ENCODE measurements at regions not wholly inside any gene's neighbourhood (a gene's known extent, or its start where the extent isn't known, plus 50 kb on each side); places are given as distances from the start of the nearest gene placed in this dataset.
A peak's percentile ranks its signal among the peaks of the same experiment; 100 is the strongest.

DNA sequence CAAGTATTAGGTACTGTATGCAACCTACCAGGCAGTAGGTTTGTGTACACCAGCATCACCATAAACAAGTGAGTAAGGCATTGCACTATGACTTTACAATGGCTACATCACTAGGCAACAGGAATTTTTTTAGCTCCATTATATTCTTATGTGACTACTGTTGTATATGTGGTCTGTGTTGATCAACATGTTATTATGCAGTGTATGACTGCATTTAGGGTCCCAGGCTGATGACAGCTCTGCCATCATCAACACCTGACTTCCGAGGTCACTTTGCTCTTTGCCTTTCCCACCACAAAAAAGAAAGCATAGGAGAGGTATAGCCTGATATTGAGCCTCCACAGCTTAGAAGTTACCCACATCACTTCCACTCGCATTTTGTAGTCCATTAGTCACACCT is 217.5 kb upstream of the PELI2 start:
- H2AFZ ChIP-seq (ENCODE audit: low read length), result no peak overlapping the region
- no peak overlapping the region for H3K4me3 ChIP-seq (replicated peaks in 1 of 4; ENCODE audit: control extremely low read depth in 1 of 4, insufficient read depth in 1 of 4, low read depth in 3 of 4, low read length in 4 of 4)
- H3K79me2 ChIP-seq (ENCODE audit: control insufficient read depth, insufficient read depth, low read length), result no peaks in the 10 kb centered on the region
- no peak overlapping the region for H3K4me2 ChIP-seq (ENCODE audit: extremely low read depth, insufficient read depth, low read length)
- no peaks in the 10 kb centered on the region for H3K27me3 ChIP-seq (ENCODE audit: control insufficient read depth, insufficient read depth, low read length)
- no peaks in the 10 kb centered on the region for H3K4me1 ChIP-seq (ENCODE audit: control insufficient read depth, extremely low read depth, insufficient read depth, low read length)
- H3K36me3 ChIP-seq (ENCODE audit: control insufficient read depth, insufficient read depth, low read length), result no peaks in the 10 kb centered on the region
- no peak overlapping the region for H3K27ac ChIP-seq (ENCODE audit: insufficient read depth, low read length)
- no peak for DNase-seq (ENCODE audit: low read depth in 2 of 2)
- no peaks in the 10 kb centered on the region for H3K9me3 ChIP-seq (ENCODE audit: control insufficient read depth, insufficient read depth, low read depth, low read length)
- no peaks in the 10 kb centered on the region for H4K20me1 ChIP-seq (ENCODE audit: control insufficient read depth, extremely low read depth, insufficient read depth, low read length)
- no peak overlapping the region for H3K9ac ChIP-seq (ENCODE audit: insufficient read depth, low read length)
- TF ChIP-seq EZH2 (IDR thresholded peaks at IDR 0.05; ENCODE audit: low read length, missing control alignments), result no peak
- TF ChIP-seq, protein P1, sequence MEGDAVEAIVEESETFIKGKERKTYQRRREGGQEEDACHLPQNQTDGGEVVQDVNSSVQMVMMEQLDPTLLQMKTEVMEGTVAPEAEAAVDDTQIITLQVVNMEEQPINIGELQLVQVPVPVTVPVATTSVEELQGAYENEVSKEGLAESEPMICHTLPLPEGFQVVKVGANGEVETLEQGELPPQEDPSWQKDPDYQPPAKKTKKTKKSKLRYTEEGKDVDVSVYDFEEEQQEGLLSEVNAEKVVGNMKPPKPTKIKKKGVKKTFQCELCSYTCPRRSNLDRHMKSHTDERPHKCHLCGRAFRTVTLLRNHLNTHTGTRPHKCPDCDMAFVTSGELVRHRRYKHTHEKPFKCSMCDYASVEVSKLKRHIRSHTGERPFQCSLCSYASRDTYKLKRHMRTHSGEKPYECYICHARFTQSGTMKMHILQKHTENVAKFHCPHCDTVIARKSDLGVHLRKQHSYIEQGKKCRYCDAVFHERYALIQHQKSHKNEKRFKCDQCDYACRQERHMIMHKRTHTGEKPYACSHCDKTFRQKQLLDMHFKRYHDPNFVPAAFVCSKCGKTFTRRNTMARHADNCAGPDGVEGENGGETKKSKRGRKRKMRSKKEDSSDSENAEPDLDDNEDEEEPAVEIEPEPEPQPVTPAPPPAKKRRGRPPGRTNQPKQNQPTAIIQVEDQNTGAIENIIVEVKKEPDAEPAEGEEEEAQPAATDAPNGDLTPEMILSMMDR (conservative IDR thresholded peaks at IDR 0.05 in 1 of 2, IDR thresholded peaks at IDR 0.05 in 1 of 2; ENCODE audit: low read depth in 1 of 2, low read length in 2 of 2), result no peak

DNA sequence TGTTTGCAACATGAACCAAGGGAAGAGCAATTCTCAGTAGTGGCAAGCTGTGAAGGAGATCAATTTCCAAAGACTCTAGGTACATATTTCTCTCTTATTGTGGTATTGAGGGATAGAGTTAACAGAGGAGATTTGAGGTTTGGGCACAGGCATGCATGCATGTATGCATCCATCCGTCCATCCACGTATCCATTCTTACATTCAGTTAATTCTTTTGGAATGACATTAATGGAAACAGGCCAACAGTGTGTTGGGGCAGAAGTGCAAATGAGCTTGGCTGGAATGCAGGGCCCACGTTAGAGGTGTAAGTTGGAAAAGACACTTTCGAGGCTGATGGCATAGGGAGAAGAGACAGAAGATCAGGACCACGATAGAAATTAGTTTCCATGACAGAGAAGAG is 216.9 kb upstream of the PELI2 start:
- H3K27ac ChIP-seq (ENCODE audit: insufficient read depth, low read length), result no peak overlapping the region
- no peaks in the 10 kb centered on the region for H3K36me3 ChIP-seq (ENCODE audit: control insufficient read depth, insufficient read depth, low read length)
- no peaks in the 10 kb centered on the region for H3K9me3 ChIP-seq (ENCODE audit: control insufficient read depth, insufficient read depth, low read depth, low read length)
- no peaks in the 10 kb centered on the region for H3K4me1 ChIP-seq (ENCODE audit: control insufficient read depth, extremely low read depth, insufficient read depth, low read length)
- H4K20me1 ChIP-seq (ENCODE audit: control insufficient read depth, extremely low read depth, insufficient read depth, low read length), result no peaks in the 10 kb centered on the region
- no peak overlapping the region for H2AFZ ChIP-seq (ENCODE audit: low read length)
- peak in 1 of 2 donors; percentile 56 for DNase-seq (ENCODE audit: low read depth in 2 of 2)
- no peak overlapping the region for H3K4me2 ChIP-seq (ENCODE audit: extremely low read depth, insufficient read depth, low read length)
- H3K79me2 ChIP-seq (ENCODE audit: control insufficient read depth, insufficient read depth, low read length), result no peaks in the 10 kb centered on the region
- H3K27me3 ChIP-seq (ENCODE audit: control insufficient read depth, insufficient read depth, low read length), result peaks cover 2% of the 10 kb centered on the region
- no peak overlapping the region for H3K4me3 ChIP-seq (replicated peaks in 1 of 4; ENCODE audit: control extremely low read depth in 1 of 4, insufficient read depth in 1 of 4, low read depth in 3 of 4, low read length in 4 of 4)
- no peak overlapping the region for H3K9ac ChIP-seq (ENCODE audit: insufficient read depth, low read length)
- TF ChIP-seq, protein P1 (conservative IDR thresholded peaks at IDR 0.05 in 1 of 2, IDR thresholded peaks at IDR 0.05 in 1 of 2; ENCODE audit: low read depth in 1 of 2, low read length in 2 of 2), result no peak
- TF ChIP-seq EZH2 (IDR thresholded peaks at IDR 0.05; ENCODE audit: low read length, missing control alignments), result no peak

DNA sequence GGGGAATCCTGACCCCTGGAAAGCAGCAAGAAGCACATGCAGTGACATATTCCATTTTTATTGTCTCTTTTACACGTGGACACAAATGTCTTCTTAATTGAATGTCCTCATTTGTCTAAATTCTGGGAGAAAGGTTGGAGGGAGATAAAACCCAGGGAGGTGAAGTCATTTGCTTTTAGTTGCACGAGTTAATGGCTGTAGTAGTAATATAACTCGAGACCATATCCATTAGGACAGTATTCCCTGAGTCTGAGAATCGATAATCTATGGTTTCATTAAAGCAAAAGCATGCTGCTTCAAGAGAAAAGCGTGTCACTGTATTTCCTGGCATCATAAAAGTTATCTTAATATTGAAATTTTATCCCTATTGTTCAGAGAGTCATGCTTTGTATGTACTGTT is 216.0 kb upstream of the PELI2 start:
- no peaks in the 10 kb centered on the region for H3K9me3 ChIP-seq (ENCODE audit: control insufficient read depth, insufficient read depth, low read depth, low read length)
- H4K20me1 ChIP-seq (ENCODE audit: control insufficient read depth, extremely low read depth, insufficient read depth, low read length), result no peaks in the 10 kb centered on the region
- H3K4me3 ChIP-seq (replicated peaks in 1 of 4; ENCODE audit: control extremely low read depth in 1 of 4, insufficient read depth in 1 of 4, low read depth in 3 of 4, low read length in 4 of 4), result no peak overlapping the region
- H3K79me2 ChIP-seq (ENCODE audit: control insufficient read depth, insufficient read depth, low read length), result no peaks in the 10 kb centered on the region
- no peak for TF ChIP-seq EZH2 (IDR thresholded peaks at IDR 0.05; ENCODE audit: low read length, missing control alignments)
- TF ChIP-seq, protein P1 (conservative IDR thresholded peaks at IDR 0.05 in 1 of 2, IDR thresholded peaks at IDR 0.05 in 1 of 2; ENCODE audit: low read depth in 1 of 2, low read length in 2 of 2), result no peak
- no peak overlapping the region for H2AFZ ChIP-seq (ENCODE audit: low read length)
- H3K27me3 ChIP-seq (ENCODE audit: control insufficient read depth, insufficient read depth, low read length), result peaks cover 2% of the 10 kb centered on the region
- no peak overlapping the region for H3K9ac ChIP-seq (ENCODE audit: insufficient read depth, low read length)
- no peaks in the 10 kb centered on the region for H3K36me3 ChIP-seq (ENCODE audit: control insufficient read depth, insufficient read depth, low read length)
- no peaks in the 10 kb centered on the region for H3K4me1 ChIP-seq (ENCODE audit: control insufficient read depth, extremely low read depth, insufficient read depth, low read length)
- H3K4me2 ChIP-seq (ENCODE audit: extremely low read depth, insufficient read depth, low read length), result no peak overlapping the region
- H3K27ac ChIP-seq (ENCODE audit: insufficient read depth, low read length), result no peak overlapping the region
- DNase-seq (ENCODE audit: low read depth in 2 of 2), result no peak
